Muscle of arm (tissue), 1 donor: ENCODE measurements at regions not wholly inside any gene's neighbourhood (a gene's known extent, or its start where the extent isn't known, plus 50 kb on each side); places are given as distances from the start of the nearest gene placed in this dataset.
"Not testable (repeated sequence)": the region's sequence is repeated elsewhere in the genome, so short reads cannot be mapped to it uniquely, and the experiment has no call there.

ENCODE experiments used
- DNase-seq: peaks from one replicate; pipeline ENCODE4 v3.0.0-alpha.2; 2013

DNA sequence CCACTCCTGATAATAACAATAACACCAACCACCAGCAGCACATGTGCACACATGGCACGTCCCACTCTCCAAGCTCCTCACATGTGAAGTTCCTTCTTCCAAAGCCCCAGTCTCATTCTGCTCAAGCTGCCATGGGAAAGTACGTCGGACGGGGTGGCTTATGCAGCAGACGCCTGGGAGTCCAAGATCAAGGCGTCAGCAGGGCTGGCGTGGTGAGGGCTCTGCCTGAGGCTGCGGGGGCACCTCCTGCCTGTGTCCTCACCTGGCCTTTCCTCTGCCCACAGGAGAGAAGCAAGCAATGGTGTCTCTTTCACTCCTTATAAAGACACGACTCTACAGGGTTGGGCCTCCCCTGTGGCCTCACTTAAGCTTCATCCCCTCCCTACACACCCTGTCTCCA, 68.8 kb upstream of the INSIG1 start:
- DNase-seq: no peak

DNA sequence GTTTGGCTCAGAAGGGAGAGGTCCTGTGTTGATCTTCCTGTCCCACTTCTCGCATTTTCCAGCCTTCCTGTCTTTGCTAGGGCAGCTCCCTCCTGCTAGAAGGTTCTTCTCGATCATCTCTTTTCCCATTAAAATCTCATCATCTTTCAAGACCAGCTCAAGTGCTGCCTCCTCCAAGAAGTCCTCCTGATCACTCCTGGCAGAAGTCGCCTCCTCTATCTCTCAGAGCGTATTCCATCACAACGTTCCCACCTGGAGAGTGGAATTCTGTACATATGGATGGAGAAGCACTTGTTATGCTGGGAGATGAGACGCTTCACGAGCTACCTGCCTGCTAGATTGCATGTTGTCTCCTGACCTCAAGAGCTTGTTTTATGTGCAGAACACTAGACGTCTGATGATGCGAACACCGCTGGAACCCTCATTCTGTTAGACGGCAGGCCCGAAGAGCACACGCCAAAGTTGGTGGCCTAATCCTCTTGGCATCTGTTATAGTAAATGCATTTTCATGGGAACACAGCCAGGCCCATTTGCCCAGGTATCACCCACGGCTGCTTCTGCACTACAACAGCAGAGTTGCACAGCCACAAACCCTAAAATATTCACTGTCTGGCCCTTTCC, 68.0 kb upstream of the INSIG1 start:
- no peak for DNase-seq

DNA sequence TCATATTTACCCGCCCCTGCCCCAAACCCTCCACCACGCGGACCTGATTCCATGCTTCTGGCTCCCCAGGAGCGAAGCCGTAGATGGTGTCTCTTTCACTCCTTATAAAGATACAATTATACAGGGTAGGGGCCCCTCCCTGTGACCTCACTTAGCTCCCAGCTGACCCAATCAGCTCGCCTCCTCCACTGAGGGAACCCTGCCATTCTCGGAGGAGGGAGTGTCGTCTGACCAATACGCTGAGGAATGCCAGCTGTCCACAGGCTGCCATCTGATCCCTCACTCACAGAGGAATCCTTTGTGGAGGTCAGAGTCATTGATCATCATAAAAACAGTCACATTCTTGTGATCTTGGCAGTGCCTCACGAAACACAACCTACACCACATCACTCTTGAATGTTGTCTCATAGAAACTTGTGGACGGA, 67.5 kb upstream of the INSIG1 start:
- DNase-seq: peak; percentile 39

DNA sequence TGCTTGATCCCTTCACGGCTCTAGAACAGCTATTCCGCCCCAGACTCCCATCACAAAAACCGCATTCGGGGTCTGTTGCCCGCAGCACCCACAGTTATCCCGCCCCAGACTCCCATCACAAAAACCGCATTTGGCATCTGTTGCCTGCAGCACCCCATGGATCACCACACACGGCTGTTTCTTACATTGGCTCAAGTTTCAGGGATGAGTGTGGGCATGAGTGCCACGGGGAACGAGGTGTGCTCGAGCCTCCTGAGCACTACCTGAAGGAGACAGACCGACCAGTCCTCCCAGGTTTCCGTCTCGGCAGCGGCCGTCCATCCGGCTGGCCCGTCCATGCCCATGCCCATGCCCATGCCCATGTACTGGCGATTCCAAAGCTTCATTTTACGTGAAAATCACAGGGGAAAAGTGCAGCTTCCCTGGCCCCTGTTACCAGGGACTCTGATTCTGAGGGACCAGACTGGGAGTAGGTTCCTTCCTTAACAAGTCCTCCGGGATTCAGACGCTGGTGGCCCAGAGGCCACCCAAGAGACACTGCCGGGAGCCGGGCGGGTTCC, 66.4 kb upstream of the INSIG1 start:
- no peak for DNase-seq

DNA sequence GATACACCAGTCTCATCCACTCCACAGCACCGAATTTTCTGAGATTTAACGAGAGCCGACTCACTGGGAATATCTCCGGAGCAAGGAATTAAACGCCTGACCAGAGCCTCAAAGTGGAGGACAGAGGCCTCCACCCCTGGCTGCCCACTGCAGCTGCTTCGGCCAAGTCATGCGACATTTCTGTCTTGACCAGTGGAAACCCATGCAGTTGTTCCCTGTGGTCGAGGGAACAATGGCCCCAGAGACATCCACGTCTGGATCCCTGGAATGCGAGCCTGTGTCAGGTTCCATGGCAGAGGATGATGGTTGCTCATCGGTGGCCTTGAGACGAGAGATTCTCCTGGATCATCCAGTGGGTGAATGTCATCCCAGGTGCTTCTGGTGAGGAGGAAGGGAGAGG, 65.7 kb upstream of the INSIG1 start:
- DNase-seq: no peak

DNA sequence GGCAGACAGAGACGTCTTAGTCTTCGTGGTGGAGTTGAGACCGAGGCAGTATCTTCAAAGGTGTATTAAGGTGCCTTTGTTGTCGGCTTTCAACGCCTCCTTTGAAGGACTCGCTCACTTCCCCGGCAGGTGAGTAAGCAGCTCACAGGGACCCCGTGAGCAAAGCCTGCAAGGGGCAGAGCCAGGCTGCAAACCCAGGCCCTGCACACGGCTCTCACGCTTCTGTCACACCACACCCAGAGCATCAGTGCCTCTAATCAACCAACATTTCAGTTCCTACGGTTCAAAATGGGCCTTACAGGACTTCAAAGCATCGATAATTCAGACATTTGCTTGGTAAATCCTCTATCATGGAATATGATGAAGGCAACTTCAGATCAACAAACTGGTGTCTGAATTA, 64.8 kb upstream of the INSIG1 start:
- no peak for DNase-seq

DNA sequence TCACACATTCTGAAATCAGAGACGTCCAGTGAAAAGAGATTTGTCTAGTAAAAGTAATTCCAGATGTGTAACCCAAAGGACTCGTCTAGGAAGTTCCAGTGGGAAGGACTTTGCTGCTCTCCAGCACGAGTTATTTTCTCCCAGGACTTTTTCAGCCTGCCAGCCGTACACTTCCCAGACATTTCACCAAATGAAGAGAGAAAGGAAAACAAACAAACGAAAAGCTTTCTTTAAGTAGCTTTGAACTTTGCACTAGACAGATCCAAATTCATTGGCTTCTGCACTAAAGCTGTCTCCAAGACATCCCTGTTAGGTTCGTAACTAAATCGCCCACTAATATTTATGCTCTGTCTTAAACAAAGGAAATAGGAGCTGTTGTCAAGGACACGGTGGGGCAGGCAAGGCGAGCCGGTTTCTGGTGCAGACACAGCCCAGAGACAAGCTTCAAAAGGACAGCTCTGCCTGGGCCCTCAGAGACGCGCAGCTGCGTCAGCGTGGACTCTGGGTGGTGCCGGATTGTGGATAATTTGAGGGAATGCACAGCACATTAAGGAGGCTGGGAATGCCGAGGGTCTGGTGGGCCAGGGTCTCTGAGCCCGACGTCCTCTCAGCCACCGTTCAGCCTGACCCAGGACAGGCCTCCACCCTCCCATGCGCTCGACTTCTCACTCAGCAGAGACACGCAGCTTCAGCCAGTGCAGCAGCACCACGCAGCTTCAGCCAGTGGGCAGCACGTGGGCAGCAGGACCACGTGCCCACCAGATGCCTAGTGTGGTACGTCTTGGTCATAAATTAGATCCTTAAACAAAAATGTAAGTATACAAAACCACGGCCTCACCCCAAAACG, 64.1 kb upstream of the INSIG1 start:
- DNase-seq: no peak

DNA sequence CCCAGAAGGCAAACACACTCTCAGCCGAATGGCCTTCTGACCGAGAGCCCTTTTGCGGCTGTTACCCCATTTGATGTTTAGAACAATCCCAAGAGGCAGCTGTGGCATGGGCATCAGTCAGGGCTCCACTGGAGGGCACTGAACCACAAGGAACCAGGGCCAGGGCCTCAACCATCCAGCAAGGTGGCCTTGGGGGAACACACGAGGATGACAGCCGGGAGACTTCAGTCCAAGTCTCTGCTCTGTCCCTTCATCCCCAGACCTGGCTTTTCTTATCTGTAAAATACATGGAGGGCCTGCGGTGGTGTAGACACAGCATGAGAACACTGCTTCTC, 63.6 kb upstream of the INSIG1 start:
- DNase-seq: no peak

DNA sequence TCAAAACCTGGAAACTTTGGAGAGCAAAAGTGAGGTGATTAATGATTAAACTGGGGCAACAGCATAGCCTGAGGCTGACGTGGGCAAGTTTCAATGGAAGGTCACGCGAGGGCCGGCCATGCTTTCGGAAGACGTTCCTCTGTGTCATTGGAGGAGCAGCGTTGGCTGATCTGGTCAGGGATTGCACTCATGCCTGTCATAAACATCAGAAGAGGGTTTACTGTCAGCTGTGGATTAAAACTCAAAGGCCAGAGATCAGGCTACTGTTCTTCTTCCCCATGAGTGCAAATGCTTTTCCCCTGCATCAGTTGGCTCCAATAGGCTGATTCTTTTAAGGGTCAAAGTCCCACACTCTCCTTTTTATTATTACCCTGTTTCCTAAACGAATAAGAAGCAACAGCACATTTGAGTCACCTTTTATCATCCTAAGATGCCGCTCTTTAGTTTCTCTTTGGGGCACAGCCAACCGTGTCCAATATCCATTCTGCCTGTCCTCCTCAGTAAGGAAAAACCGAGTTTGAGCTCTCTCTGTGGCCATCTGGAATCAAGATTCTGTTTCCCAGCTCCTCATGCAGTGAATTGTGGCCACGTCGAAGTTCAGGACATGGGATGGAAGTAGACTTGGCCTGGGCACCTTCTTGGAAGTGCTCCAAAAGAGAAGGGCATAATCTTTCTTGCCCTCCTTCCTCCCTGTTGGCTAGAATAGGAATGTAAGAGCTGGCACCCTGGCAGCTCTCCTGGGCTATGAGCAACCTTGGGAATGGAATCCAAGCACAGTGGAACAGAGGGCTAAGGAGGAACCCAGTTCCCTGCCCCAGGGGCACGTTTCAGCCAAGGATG, 62.5 kb upstream of the INSIG1 start:
- DNase-seq: no peak

DNA sequence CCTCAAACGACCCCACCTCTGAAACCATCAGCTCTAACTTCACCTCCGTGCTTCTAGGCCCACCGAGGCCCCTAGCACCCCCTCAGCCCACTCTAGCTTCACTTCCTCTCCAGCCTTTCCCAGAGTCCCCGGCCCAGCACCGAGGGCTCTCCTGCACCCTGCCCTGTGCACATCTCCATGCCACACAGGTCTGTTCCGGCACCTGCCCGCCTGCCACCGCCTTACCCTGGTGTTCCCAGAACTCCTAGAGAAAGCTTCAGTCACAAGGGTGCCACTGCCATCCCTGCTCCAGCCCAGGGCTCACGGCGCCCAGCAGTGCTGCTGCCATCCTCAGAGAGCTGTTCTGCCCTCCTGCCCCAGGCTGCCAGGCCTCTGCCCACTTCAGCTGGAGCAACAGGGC, 61.3 kb upstream of the INSIG1 start:
- no peak for DNase-seq

DNA sequence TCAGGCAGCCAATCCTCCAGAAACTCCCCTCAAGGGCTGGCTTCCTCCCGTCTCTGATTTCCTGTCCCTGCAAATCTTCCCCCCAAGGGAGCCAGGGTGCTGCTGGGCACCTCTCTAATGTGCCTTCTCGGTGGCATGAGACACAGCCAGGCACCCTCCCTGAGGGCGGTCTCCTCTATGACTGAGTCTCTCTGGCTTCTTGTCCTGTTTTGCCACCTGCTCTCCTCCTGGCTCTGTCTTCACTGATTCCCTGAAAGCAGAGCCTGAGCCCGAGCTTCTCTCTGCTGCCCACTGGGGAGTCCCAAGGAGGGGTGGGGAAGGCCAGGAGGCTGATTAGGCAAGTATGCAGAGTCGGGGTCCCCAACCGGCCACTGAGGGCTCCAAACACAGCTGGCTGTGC, 60.4 kb upstream of the INSIG1 start:
- DNase-seq: no peak

DNA sequence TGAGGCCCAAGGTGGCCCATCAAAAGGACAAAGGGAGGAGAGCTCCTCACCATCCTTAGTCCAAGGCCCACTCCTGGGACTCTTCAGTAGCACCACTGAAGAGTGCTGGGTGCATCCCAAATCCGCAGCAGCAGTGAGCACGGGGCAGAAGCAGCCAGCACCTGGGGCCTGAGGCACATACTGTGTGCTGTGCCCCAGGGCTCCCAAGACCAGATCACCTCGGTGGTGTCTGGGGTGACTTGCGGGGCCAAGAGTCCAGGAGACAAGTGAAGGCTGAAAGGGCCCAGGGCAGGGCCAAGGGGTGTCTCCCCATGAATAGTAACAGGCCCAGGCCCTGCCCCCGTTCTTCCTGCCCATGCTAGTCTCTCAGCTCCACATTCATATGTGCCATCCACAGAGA, 59.9 kb upstream of the INSIG1 start:
- no peak for DNase-seq

DNA sequence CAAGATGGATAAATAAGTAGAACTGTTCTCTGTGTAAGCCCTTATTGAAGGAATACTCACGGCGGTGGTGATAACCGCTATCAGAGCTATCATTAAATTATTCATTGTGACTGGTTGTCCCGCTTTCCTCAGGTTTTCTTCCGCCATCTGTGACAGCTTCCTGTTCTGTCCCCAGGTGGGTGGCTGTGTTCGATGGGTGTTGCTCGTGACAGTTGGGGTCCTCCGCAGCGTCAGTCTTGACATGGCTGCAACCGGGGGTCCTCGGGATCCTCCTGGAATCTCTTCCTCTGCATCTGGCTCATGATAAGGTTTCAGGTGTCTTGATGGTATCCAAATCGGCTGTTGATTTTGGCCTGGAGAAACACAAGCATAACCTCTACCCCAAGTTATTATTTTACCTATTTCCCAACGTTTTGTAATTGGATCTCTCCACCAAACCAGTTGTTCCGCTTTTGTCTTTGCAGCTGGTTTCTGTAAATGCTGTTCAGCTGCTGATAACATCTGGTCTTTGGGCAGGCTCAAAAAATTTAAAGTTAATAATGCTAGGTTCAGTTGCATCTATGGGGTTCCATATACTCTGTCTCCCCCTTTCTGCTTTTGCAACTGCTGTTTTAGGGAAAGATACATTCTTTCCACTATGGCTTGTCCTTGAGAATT, 58.1 kb upstream of the INSIG1 start:
- not testable (repeated sequence) for DNase-seq

DNA sequence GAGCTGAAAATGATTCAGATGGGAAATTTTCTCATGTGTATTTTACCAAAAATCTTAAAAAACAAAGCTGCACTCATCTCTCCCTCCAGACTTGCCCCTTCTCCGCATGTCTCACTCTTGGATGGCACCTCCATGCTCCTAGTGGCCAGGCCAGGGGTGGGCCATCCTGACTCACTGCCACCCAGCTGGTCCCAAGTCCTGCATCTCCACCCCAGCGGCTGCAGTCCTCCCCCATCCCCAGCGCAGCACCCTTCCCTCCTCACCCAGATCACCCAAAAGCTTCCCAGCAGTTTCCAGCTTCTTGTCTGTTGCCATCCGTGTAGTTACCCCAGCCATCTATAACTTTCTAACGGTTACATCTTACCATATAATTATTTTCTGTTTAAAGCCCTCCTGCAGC, 53.0 kb upstream of the INSIG1 start:
- DNase-seq: no peak

DNA sequence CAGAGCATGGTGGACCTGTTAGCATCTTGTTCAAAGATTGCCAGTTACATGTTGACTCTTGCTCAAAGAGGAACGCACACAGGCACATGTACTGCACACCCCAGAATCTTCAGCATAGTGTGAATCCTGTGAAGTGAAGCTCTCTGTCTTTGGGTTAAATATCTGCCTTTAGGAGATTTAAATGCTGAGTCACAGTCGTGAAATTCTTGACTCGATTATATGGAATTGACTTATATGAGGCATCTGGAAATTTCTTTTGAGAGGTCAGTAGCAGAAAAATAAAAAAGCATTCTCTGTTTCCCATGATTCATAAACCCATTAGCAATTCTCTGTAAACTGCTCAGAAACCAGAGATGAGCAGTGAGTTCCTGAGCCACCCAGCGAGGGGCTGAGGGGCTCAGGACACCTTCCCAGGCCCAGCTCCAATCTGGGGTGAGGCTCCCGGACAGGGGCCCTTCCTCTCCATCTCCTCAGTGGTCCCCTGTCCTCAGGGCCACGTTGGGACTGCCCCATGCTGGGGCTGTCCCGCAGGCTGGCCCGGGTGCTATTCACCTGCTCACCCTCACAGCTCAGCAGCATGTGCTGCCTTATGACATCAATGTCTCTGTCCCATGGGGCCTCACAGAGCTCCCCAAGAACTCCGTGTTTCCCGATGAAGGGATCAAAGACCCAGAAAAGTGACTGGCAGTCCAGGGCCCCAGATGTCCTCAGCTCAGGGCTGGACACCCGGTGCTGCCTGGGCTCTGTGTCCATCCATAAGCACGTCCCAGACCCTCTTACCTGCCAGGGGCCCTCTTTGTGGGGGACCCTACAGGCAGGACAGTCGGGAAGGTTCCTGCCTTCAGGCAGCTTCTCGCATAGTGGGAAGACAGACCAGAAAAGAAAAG, 50.0 kb upstream of the INSIG1 start:
- no peak for DNase-seq
